Lung (tissue), 11 donors: ENCODE measurements at regions not wholly inside any gene's neighbourhood (a gene's known extent, or its start where the extent isn't known, plus 50 kb on each side); places are given as distances from the start of the nearest gene placed in this dataset.

Experiments
- ATAC-seq: fragments of 200-7000 bp; cut with Tn5 transposase; one replicate; pipeline ENCODE4 v1.9.1; 2020; ENCODE audit warnings: moderate number of reproducible peaks; ENCODE audit not compliant: insufficient read depth, low FRiP score
- DNase-seq, 3 donors: peaks; one replicate each; pipeline ENCODE4 v3.0.0-alpha.2; 2013 to 2017
- H3K27ac ChIP-seq, 2 donors: one replicate each; pipeline ENCODE4 v1.5.1; 2013; ENCODE audit warnings: mild to moderate bottlenecking in 2 of 2, moderate library complexity in 2 of 2, control low read depth in 1 of 2, inconsistent platforms in 1 of 2, low read depth in 1 of 2, low read length in 1 of 2
- H3K27me3 ChIP-seq, 3 donors: one replicate each; pipeline ENCODE4 v1.5.1; 2013; ENCODE audit warnings: low read length in 2 of 3; ENCODE audit not compliant: control insufficient read depth in 3 of 3, insufficient read depth in 3 of 3
- H3K36me3 ChIP-seq, 4 donors: one replicate each; pipeline ENCODE4 v1.5.1; 2013; ENCODE audit warnings: low read length in 4 of 4, mild to moderate bottlenecking in 1 of 4, moderate library complexity in 1 of 4; ENCODE audit not compliant: control insufficient read depth in 4 of 4, insufficient read depth in 4 of 4
- H3K4me1 ChIP-seq, 5 donors: one replicate each; pipeline ENCODE4 v1.5.1; 2013; ENCODE audit warnings: low read length in 5 of 5, mild to moderate bottlenecking in 2 of 5, moderate library complexity in 1 of 5; ENCODE audit not compliant: control insufficient read depth in 5 of 5, insufficient read depth in 5 of 5
- H3K4me3 ChIP-seq: one replicate; pipeline ENCODE4 v1.5.1; 2013; ENCODE audit warnings: mild to moderate bottlenecking, control low read depth, moderate library complexity
- H3K9ac ChIP-seq, 2 donors: one replicate each; pipeline ENCODE4 v1.5.1; 2013; ENCODE audit warnings: low read length in 2 of 2, control low read depth in 1 of 2; ENCODE audit not compliant: insufficient read depth in 1 of 2
- H3K9me3 ChIP-seq, 4 donors: one replicate each; pipeline ENCODE4 v1.5.1; 2013; ENCODE audit warnings: low read length in 3 of 4, mild to moderate bottlenecking in 1 of 4, moderate library complexity in 1 of 4; ENCODE audit not compliant: control insufficient read depth in 4 of 4, insufficient read depth in 3 of 4
- CTCF ChIP-seq: IDR thresholded peaks from 2 replicates; pipeline ENCODE4 v1.5.1; 2012; ENCODE audit warnings: mild to moderate bottlenecking; ENCODE audit errors: control extremely low read depth, extremely low read depth
- WGBS, 2 donors: extraction: QIAGEN DNeasy Blood & Tissue Kit; methylation state at CpG; one replicate each; pipeline ENCODE4 v1.1.7; 2013; 5-methylcytosine and 5-hydroxymethylcytosine counted together
- donor health status: control.
- donor health status: control.
- donor health status: Bipolar disorder and iron deficiency.
- donor health status: healthy.
- donor health status: DM: yes; HTN: yes; CAD: no.

GRCh38 chr5:52452098-52452497 lies 335.6 kb upstream of the ITGA1 start:
- Histone ChIP-seq H3K27ac (no peak overlapping the region), H3K4me1 (peaks cover 0 to 26% (median 1%) of the 10 kb centered on the region in 5 donors), H3K4me3 (no peak overlapping the region), H3K36me3 (no peaks in the 10 kb centered on the region), H3K9me3 (no peaks in the 10 kb centered on the region), H3K9ac (no peak overlapping the region), H3K27me3 (no peaks in the 10 kb centered on the region)
- ATAC-seq, result no peak
- WGBS, 2 donors, result 90 to 93% methylated on average over 1 of the region's 1 CpG
- DNase-seq, result no peak
- TF ChIP-seq CTCF, result no peak

- H3K27me3 ChIP-seq, result no peaks in the 10 kb centered on the region
- H3K27ac ChIP-seq, result no peak overlapping the region
- no peaks in the 10 kb centered on the region for H3K9me3 ChIP-seq
- no peak overlapping the region for H3K9ac ChIP-seq
- H3K4me1 ChIP-seq, result peaks cover 0 to 18% (median 0%) of the 10 kb centered on the region in 5 donors
- H3K36me3 ChIP-seq, result no peaks in the 10 kb centered on the region
- ATAC-seq, result no peak
- no peak for TF ChIP-seq CTCF
- H3K4me3 ChIP-seq, result no peak overlapping the region
- WGBS, 2 donors, result 94 to 95% methylated on average over 2 of the region's 2 CpGs
- no peak for DNase-seq
Measured at GRCh38 chr5:52453176-52453575, 334.5 kb upstream of the ITGA1 start.

- TF ChIP-seq CTCF, result no peak
Measured at GRCh38 chr5:52455920-52456319, 331.8 kb upstream of the ITGA1 start.

GRCh38 chr5:52457810-52458209 lies 329.9 kb upstream of the ITGA1 start:
- ATAC-seq, result no peak
- Histone ChIP-seq H3K27me3 (no peaks in the 10 kb centered on the region), H3K27ac (no peak overlapping the region), H3K4me3 (no peak overlapping the region), H3K36me3 (no peaks in the 10 kb centered on the region), H3K4me1 (no peaks in the 10 kb centered on the region), H3K9ac (no peak overlapping the region), H3K9me3 (no peaks in the 10 kb centered on the region)
- peak in 1 of 3 donors; percentile 39 for DNase-seq
- WGBS, 2 donors, result 63 to 89% methylated on average over 2 of the region's 2 CpGs
- no peak for TF ChIP-seq CTCF

More at GRCh38 chr5:52455920-52456319, 331.8 kb upstream of the ITGA1 start:
- Histone ChIP-seq H3K27ac (no peak overlapping the region), H3K4me3 (no peak overlapping the region), H3K27me3 (no peaks in the 10 kb centered on the region), H3K9ac (no peak overlapping the region), H3K36me3 (no peaks in the 10 kb centered on the region), H3K9me3 (no peaks in the 10 kb centered on the region), H3K4me1 (no peaks in the 10 kb centered on the region)
- DNase-seq, result no peak
- 83 to 87% methylated on average over 2 of the region's 2 CpGs for WGBS, 2 donors
- ATAC-seq, result no peak
